ENCODE measurements at regions not wholly inside any gene's neighbourhood (a gene's known extent, or its start where the extent isn't known, plus 50 kb on each side); places are given as distances from the start of the nearest gene placed in this dataset.

- H3K27ac ChIP-seq (ENCODE audit: low read depth, low read length): peak overlapping the region; percentile 16
- Mint-ChIP-seq H3K4me1 (peaks cover 38 to 50% (median 46%) of the 10 kb centered on the region in 3 donors), H3K9me3 (no peaks in the 10 kb centered on the region), H3K27ac (peak overlapping the region in 3 of 8 donors; percentile 19 to 83 (median 74)), H3K36me3 (no peaks in the 10 kb centered on the region), H3K4me3 (peak overlapping the region in 5 of 7 donors; percentile 8 to 60 (median 41)), H3K27me3 (peaks cover 9 to 26% of the 10 kb centered on the region in 2 donors)
- no peak overlapping the region for H3K4me3 ChIP-seq (ENCODE audit: low read length)
- CTCF ChIA-PET: interaction anchor here (0.9 to 2.1 kb wide), 2 partner anchors 12 to 18 kb away, joined by 3 to 8 read pairs; no protein-coding TSS in a partner anchor
- peaks cover 4% of the 10 kb centered on the region for H3K27me3 ChIP-seq (ENCODE audit: insufficient read depth, low read length, poor library complexity, severe bottlenecking)
- no peaks in the 10 kb centered on the region for H3K36me3 ChIP-seq (ENCODE audit: insufficient read depth, low read length)
- POLR2A ChIA-PET: no interaction called here
- no peaks in the 10 kb centered on the region for H3K9me3 ChIP-seq (ENCODE audit: low read length)
- H3K4me1 ChIP-seq (ENCODE audit: insufficient read depth, low read length): peaks cover 39% of the 10 kb centered on the region
- no peak for DNase-seq
Measured at GRCh38 chr6:41442352-41442672, 103.9 kb upstream of the FOXP4 start.

- Mint-ChIP-seq H3K36me3 (no peaks in the 10 kb centered on the region), H3K27me3 (peaks cover 9 to 26% of the 10 kb centered on the region in 2 donors), H3K4me3 (peak overlapping the region in 4 of 7 donors; percentile 8 to 60 (median 33)), H3K9me3 (no peaks in the 10 kb centered on the region), H3K4me1 (peaks cover 38 to 50% (median 44%) of the 10 kb centered on the region in 3 donors), H3K27ac (peak overlapping the region in 3 of 8 donors; percentile 19 to 83 (median 74))
- Histone ChIP-seq H3K4me1 (ENCODE audit: insufficient read depth, low read length) (peaks cover 39% of the 10 kb centered on the region), H3K27ac (ENCODE audit: low read depth, low read length) (no peak overlapping the region), H3K9me3 (ENCODE audit: low read length) (no peaks in the 10 kb centered on the region), H3K27me3 (ENCODE audit: insufficient read depth, low read length, poor library complexity, severe bottlenecking) (peaks cover 4% of the 10 kb centered on the region), H3K36me3 (ENCODE audit: insufficient read depth, low read length) (no peaks in the 10 kb centered on the region), H3K4me3 (ENCODE audit: low read length) (no peak overlapping the region)
- POLR2A ChIA-PET: no interaction called here
- CTCF ChIA-PET: interaction anchor here (0.9 to 2.1 kb wide), 3 partner anchors 11 to 160 kb away, joined by 3 to 8 read pairs (median 3); no protein-coding TSS in a partner anchor
- DNase-seq: no peak
Measured at GRCh38 chr6:41442800-41443501, 103.2 kb upstream of the FOXP4 start.

GRCh38 chr6:41443616-41444525 is 102.3 kb upstream of the FOXP4 start:
- peaks cover 36 to 47% (median 41%) of the 10 kb centered on the region in 3 donors for H3K4me1 Mint-ChIP-seq
- H3K36me3 Mint-ChIP-seq: no peaks in the 10 kb centered on the region
- H3K9me3 Mint-ChIP-seq: no peaks in the 10 kb centered on the region
- no peak overlapping the region for H3K27ac ChIP-seq (ENCODE audit: low read depth, low read length)
- peaks cover 9 to 31% of the 10 kb centered on the region in 2 donors for H3K27me3 Mint-ChIP-seq
- no peak for DNase-seq
- H3K36me3 ChIP-seq (ENCODE audit: insufficient read depth, low read length): no peaks in the 10 kb centered on the region
- H3K4me1 ChIP-seq (ENCODE audit: insufficient read depth, low read length): peaks cover 39% of the 10 kb centered on the region
- peaks cover 4% of the 10 kb centered on the region for H3K27me3 ChIP-seq (ENCODE audit: insufficient read depth, low read length, poor library complexity, severe bottlenecking)
- ChIA-PET CTCF (interaction anchor here (1.0 to 2.1 kb wide), 5 partner anchors 18 to 159 kb away, joined by 3 to 8 read pairs (median 3); no protein-coding TSS in a partner anchor), POLR2A (no interaction called here)
- peak overlapping the region in 2 of 7 donors; percentile 44 to 71 for H3K4me3 Mint-ChIP-seq
- no peaks in the 10 kb centered on the region for H3K9me3 ChIP-seq (ENCODE audit: low read length)
- peak overlapping the region in 2 of 8 donors; percentile 35 to 65 for H3K27ac Mint-ChIP-seq
- H3K4me3 ChIP-seq (ENCODE audit: low read length): no peak overlapping the region

GRCh38 chr6:41445261-41445660 is 100.9 kb upstream of the FOXP4 start:
- Histone ChIP-seq H3K27ac (ENCODE audit: low read depth, low read length) (no peak overlapping the region), H3K4me1 (ENCODE audit: insufficient read depth, low read length) (peaks cover 26% of the 10 kb centered on the region), H3K36me3 (ENCODE audit: insufficient read depth, low read length) (no peaks in the 10 kb centered on the region), H3K9me3 (ENCODE audit: low read length) (no peaks in the 10 kb centered on the region), H3K27me3 (ENCODE audit: insufficient read depth, low read length, poor library complexity, severe bottlenecking) (peaks cover 4% of the 10 kb centered on the region), H3K4me3 (ENCODE audit: low read length) (no peak overlapping the region)
- Mint-ChIP-seq H3K9me3 (no peaks in the 10 kb centered on the region), H3K36me3 (no peaks in the 10 kb centered on the region), H3K27ac (no peak overlapping the region), H3K27me3 (peaks cover 6 to 31% of the 10 kb centered on the region in 2 donors), H3K4me3 (no peak overlapping the region), H3K4me1 (peaks cover 22 to 36% (median 35%) of the 10 kb centered on the region in 3 donors)
- CTCF ChIA-PET: interaction anchor here (1.0 to 1.2 kb wide), 2 partner anchors 21 to 32 kb away, joined by 3 to 6 read pairs; no protein-coding TSS in a partner anchor
- DNase-seq: no peak
- POLR2A ChIA-PET: no interaction called here

- Mint-ChIP-seq H3K36me3 (no peaks in the 10 kb centered on the region), H3K4me1 (peaks cover 14 to 28% (median 26%) of the 10 kb centered on the region in 3 donors), H3K9me3 (no peaks in the 10 kb centered on the region), H3K27ac (peak overlapping the region in 1 of 8 donors; percentile 9), H3K4me3 (no peak overlapping the region), H3K27me3 (peaks cover 6 to 36% of the 10 kb centered on the region in 2 donors)
- no peak overlapping the region for H3K4me3 ChIP-seq (ENCODE audit: low read length)
- peaks cover 4% of the 10 kb centered on the region for H3K27me3 ChIP-seq (ENCODE audit: insufficient read depth, low read length, poor library complexity, severe bottlenecking)
- POLR2A ChIA-PET: interaction anchor here (0.6 kb wide), 1 partner anchor 13 kb away, joined by 4 read pairs; no protein-coding TSS in a partner anchor
- CTCF ChIA-PET: no interaction called here
- H3K27ac ChIP-seq (ENCODE audit: low read depth, low read length): no peak overlapping the region
- H3K36me3 ChIP-seq (ENCODE audit: insufficient read depth, low read length): no peaks in the 10 kb centered on the region
- peaks cover 17% of the 10 kb centered on the region for H3K4me1 ChIP-seq (ENCODE audit: insufficient read depth, low read length)
- no peaks in the 10 kb centered on the region for H3K9me3 ChIP-seq (ENCODE audit: low read length)
- DNase-seq: no peak
Measured at GRCh38 chr6:41446132-41446531, 100.0 kb upstream of the FOXP4 start.

GRCh38 chr6:41446907-41447545 is 99.2 kb upstream of the FOXP4 start:
- Histone ChIP-seq H3K4me1 (ENCODE audit: insufficient read depth, low read length) (peaks cover 8% of the 10 kb centered on the region), H3K36me3 (ENCODE audit: insufficient read depth, low read length) (no peaks in the 10 kb centered on the region), H3K9me3 (ENCODE audit: low read length) (no peaks in the 10 kb centered on the region), H3K27ac (ENCODE audit: low read depth, low read length) (no peak overlapping the region), H3K27me3 (ENCODE audit: insufficient read depth, low read length, poor library complexity, severe bottlenecking) (peaks cover 4% of the 10 kb centered on the region), H3K4me3 (ENCODE audit: low read length) (no peak overlapping the region)
- CTCF ChIA-PET: no interaction called here
- no peak overlapping the region for H3K4me3 Mint-ChIP-seq
- H3K4me1 Mint-ChIP-seq: peaks cover 5 to 19% (median 18%) of the 10 kb centered on the region in 3 donors
- no peaks in the 10 kb centered on the region for H3K36me3 Mint-ChIP-seq
- H3K27ac Mint-ChIP-seq: no peak overlapping the region
- H3K27me3 Mint-ChIP-seq: peaks cover 6 to 40% of the 10 kb centered on the region in 2 donors
- no peak for DNase-seq
- no peaks in the 10 kb centered on the region for H3K9me3 Mint-ChIP-seq
- POLR2A ChIA-PET: no interaction called here

- Mint-ChIP-seq H3K9me3 (no peaks in the 10 kb centered on the region), H3K27ac (no peak overlapping the region), H3K36me3 (no peaks in the 10 kb centered on the region), H3K4me1 (peaks cover 5 to 13% (median 11%) of the 10 kb centered on the region in 3 donors), H3K4me3 (no peak overlapping the region), H3K27me3 (peaks cover 6 to 38% of the 10 kb centered on the region in 2 donors)
- no peak overlapping the region for H3K27ac ChIP-seq (ENCODE audit: low read depth, low read length)
- CTCF ChIA-PET: no interaction called here
- peaks cover 4% of the 10 kb centered on the region for H3K27me3 ChIP-seq (ENCODE audit: insufficient read depth, low read length, poor library complexity, severe bottlenecking)
- no peaks in the 10 kb centered on the region for H3K4me1 ChIP-seq (ENCODE audit: insufficient read depth, low read length)
- POLR2A ChIA-PET: no interaction called here
- H3K4me3 ChIP-seq (ENCODE audit: low read length): no peak overlapping the region
- no peak for DNase-seq
- H3K9me3 ChIP-seq (ENCODE audit: low read length): no peaks in the 10 kb centered on the region
- no peaks in the 10 kb centered on the region for H3K36me3 ChIP-seq (ENCODE audit: insufficient read depth, low read length)
Measured at GRCh38 chr6:41448256-41448655, 97.9 kb upstream of the FOXP4 start.
